ENCODE measurements at regions not wholly inside any gene's neighbourhood (a gene's known extent, or its start where the extent isn't known, plus 50 kb on each side); places are given as distances from the start of the nearest gene placed in this dataset.

GRCh38 chr9:32855752-32856151 is 72.4 kb downstream of the TMEM215 start:
- Histone ChIP-seq H3K4me2 (ENCODE audit: extremely low read depth, insufficient read depth, low read length) (no peak overlapping the region), H3K27ac (ENCODE audit: insufficient read depth, low read length) (no peak overlapping the region), H3K79me2 (ENCODE audit: control insufficient read depth, insufficient read depth, low read length) (no peaks in the 10 kb centered on the region), H3K36me3 (ENCODE audit: control insufficient read depth, insufficient read depth, low read length) (no peaks in the 10 kb centered on the region), H4K20me1 (ENCODE audit: control insufficient read depth, extremely low read depth, insufficient read depth, low read length) (no peaks in the 10 kb centered on the region), H3K4me3 (replicated peaks in 1 of 4; ENCODE audit: control extremely low read depth in 1 of 4, insufficient read depth in 1 of 4, low read depth in 3 of 4, low read length in 4 of 4) (no peak overlapping the region), H3K9ac (ENCODE audit: insufficient read depth, low read length) (no peak overlapping the region), H3K4me1 (ENCODE audit: control insufficient read depth, extremely low read depth, insufficient read depth, low read length) (no peaks in the 10 kb centered on the region), H2AFZ (ENCODE audit: low read length) (no peak overlapping the region), H3K27me3 (ENCODE audit: control insufficient read depth, insufficient read depth, low read length) (no peaks in the 10 kb centered on the region), H3K9me3 (ENCODE audit: control insufficient read depth, insufficient read depth, low read depth, low read length) (no peaks in the 10 kb centered on the region)
- DNase-seq (ENCODE audit: low read depth in 2 of 2) = no peak
- TF ChIP-seq EZH2 (IDR thresholded peaks at IDR 0.05; ENCODE audit: low read length, missing control alignments) = no peak

- H3K27ac ChIP-seq (ENCODE audit: insufficient read depth, low read length) = no peak overlapping the region
- H3K9me3 ChIP-seq (ENCODE audit: control insufficient read depth, insufficient read depth, low read depth, low read length) = no peaks in the 10 kb centered on the region
- H3K4me1 ChIP-seq (ENCODE audit: control insufficient read depth, extremely low read depth, insufficient read depth, low read length) = no peaks in the 10 kb centered on the region
- H3K9ac ChIP-seq (ENCODE audit: insufficient read depth, low read length) = no peak overlapping the region
- H3K79me2 ChIP-seq (ENCODE audit: control insufficient read depth, insufficient read depth, low read length) = no peaks in the 10 kb centered on the region
- no peak for DNase-seq (ENCODE audit: low read depth in 2 of 2)
- no peaks in the 10 kb centered on the region for H4K20me1 ChIP-seq (ENCODE audit: control insufficient read depth, extremely low read depth, insufficient read depth, low read length)
- no peak overlapping the region for H2AFZ ChIP-seq (ENCODE audit: low read length)
- no peaks in the 10 kb centered on the region for H3K27me3 ChIP-seq (ENCODE audit: control insufficient read depth, insufficient read depth, low read length)
- no peaks in the 10 kb centered on the region for H3K36me3 ChIP-seq (ENCODE audit: control insufficient read depth, insufficient read depth, low read length)
- no peak overlapping the region for H3K4me3 ChIP-seq (replicated peaks in 1 of 4; ENCODE audit: control extremely low read depth in 1 of 4, insufficient read depth in 1 of 4, low read depth in 3 of 4, low read length in 4 of 4)
- TF ChIP-seq EZH2 (IDR thresholded peaks at IDR 0.05; ENCODE audit: low read length, missing control alignments) (no peak), CTCF (conservative IDR thresholded peaks at IDR 0.05 in 1 of 2, IDR thresholded peaks at IDR 0.05 in 1 of 2; ENCODE audit: low read depth in 1 of 2, low read length in 2 of 2) (no peak)
- no peak overlapping the region for H3K4me2 ChIP-seq (ENCODE audit: extremely low read depth, insufficient read depth, low read length)
These were observed 80.0 kb downstream of the TMEM215 start for GRCh38 chr9:32863291-32863690.

GRCh38 chr9:32864971-32865370 is 81.6 kb downstream of the TMEM215 start:
- no peaks in the 10 kb centered on the region for H3K9me3 ChIP-seq (ENCODE audit: control insufficient read depth, insufficient read depth, low read depth, low read length)
- no peaks in the 10 kb centered on the region for H3K27me3 ChIP-seq (ENCODE audit: control insufficient read depth, insufficient read depth, low read length)
- H2AFZ ChIP-seq (ENCODE audit: low read length) = no peak overlapping the region
- no peaks in the 10 kb centered on the region for H3K79me2 ChIP-seq (ENCODE audit: control insufficient read depth, insufficient read depth, low read length)
- H3K9ac ChIP-seq (ENCODE audit: insufficient read depth, low read length) = no peak overlapping the region
- H4K20me1 ChIP-seq (ENCODE audit: control insufficient read depth, extremely low read depth, insufficient read depth, low read length) = no peaks in the 10 kb centered on the region
- TF ChIP-seq CTCF (conservative IDR thresholded peaks at IDR 0.05 in 1 of 2, IDR thresholded peaks at IDR 0.05 in 1 of 2; ENCODE audit: low read depth in 1 of 2, low read length in 2 of 2) (no peak), EZH2 (IDR thresholded peaks at IDR 0.05; ENCODE audit: low read length, missing control alignments) (no peak)
- no peak overlapping the region for H3K4me3 ChIP-seq (replicated peaks in 1 of 4; ENCODE audit: control extremely low read depth in 1 of 4, insufficient read depth in 1 of 4, low read depth in 3 of 4, low read length in 4 of 4)
- no peak for DNase-seq (ENCODE audit: low read depth in 2 of 2)
- no peak overlapping the region for H3K4me2 ChIP-seq (ENCODE audit: extremely low read depth, insufficient read depth, low read length)
- H3K27ac ChIP-seq (ENCODE audit: insufficient read depth, low read length) = no peak overlapping the region
- H3K36me3 ChIP-seq (ENCODE audit: control insufficient read depth, insufficient read depth, low read length) = no peaks in the 10 kb centered on the region
- no peaks in the 10 kb centered on the region for H3K4me1 ChIP-seq (ENCODE audit: control insufficient read depth, extremely low read depth, insufficient read depth, low read length)

Measured in fibroblast of lung (primary cell).